ENCODE measurements at regions not wholly inside any gene's neighbourhood (a gene's known extent, or its start where the extent isn't known, plus 50 kb on each side); places are given as distances from the start of the nearest gene placed in this dataset.

DNA sequence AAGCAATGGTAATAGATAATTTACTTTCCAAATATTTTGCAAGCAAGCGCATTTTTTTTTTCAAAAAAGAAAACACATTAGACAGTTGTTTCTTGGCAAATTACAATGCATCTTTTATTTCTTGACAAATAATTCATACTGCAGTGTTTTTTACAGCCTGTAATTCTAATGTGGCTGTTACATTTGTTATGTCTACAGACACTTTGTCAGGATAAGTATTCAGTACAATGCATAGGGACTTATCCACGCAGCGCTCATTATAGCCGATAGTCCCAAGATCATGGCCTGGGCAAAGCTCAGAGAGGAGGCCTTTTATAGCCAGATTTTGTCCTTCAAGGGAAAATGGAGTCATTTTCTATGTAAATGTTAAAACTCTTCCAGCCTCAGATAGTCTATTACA, 123.0 kb upstream of the FANCL start:
- TF ChIP-seq, protein P1, sequence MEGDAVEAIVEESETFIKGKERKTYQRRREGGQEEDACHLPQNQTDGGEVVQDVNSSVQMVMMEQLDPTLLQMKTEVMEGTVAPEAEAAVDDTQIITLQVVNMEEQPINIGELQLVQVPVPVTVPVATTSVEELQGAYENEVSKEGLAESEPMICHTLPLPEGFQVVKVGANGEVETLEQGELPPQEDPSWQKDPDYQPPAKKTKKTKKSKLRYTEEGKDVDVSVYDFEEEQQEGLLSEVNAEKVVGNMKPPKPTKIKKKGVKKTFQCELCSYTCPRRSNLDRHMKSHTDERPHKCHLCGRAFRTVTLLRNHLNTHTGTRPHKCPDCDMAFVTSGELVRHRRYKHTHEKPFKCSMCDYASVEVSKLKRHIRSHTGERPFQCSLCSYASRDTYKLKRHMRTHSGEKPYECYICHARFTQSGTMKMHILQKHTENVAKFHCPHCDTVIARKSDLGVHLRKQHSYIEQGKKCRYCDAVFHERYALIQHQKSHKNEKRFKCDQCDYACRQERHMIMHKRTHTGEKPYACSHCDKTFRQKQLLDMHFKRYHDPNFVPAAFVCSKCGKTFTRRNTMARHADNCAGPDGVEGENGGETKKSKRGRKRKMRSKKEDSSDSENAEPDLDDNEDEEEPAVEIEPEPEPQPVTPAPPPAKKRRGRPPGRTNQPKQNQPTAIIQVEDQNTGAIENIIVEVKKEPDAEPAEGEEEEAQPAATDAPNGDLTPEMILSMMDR (IDR thresholded peaks at IDR 0.05; ENCODE audit: borderline replicate concordance, extremely low read depth, low read length, poor library complexity, severe bottlenecking), result no peak
- no peak for TF ChIP-seq EZH2 (IDR thresholded peaks at IDR 0.05; ENCODE audit: borderline replicate concordance, low read depth, low read length, severe bottlenecking)
